Activated T-cell treated with anti-CD3 and anti-CD28 coated beads, Interleukin-2, amount 50 U/mL, for 4 hours (primary cell): ENCODE measurements at regions not wholly inside any gene's neighbourhood (a gene's known extent, or its start where the extent isn't known, plus 50 kb on each side); places are given as distances from the start of the nearest gene placed in this dataset.
"Not testable (repeated sequence)": the region's sequence is repeated elsewhere in the genome, so short reads cannot be mapped to it uniquely, and the experiment has no call there.

Experiments used
- ATAC-seq, 2 donors: fragments of 200-7000 bp; cut with Tn5 transposase; one replicate each; pipeline ENCODE4 v1.10.0; 2021
- DNase-seq: peaks from one replicate; pipeline ENCODE4 v3.0.0-alpha.2; 2020
- H3K27me3 Mint-ChIP-seq: one replicate; pipeline ENCODE4 v1.8.0; 2021; ENCODE audit warnings: low read depth, mixed read lengths
- H3K36me3 Mint-ChIP-seq: one replicate; pipeline ENCODE4 v1.8.0; 2022; ENCODE audit warnings: mixed read lengths; ENCODE audit not compliant: insufficient read depth
- H3K4me1 Mint-ChIP-seq: one replicate; pipeline ENCODE4 v1.8.0; 2021; ENCODE audit warnings: low read depth, mixed read lengths
- H3K4me3 Mint-ChIP-seq: one replicate; pipeline ENCODE4 v1.8.0; 2021; ENCODE audit warnings: mild to moderate bottlenecking, moderate library complexity, mixed read lengths
- H3K9me3 Mint-ChIP-seq: one replicate; pipeline ENCODE4 v1.8.0; 2021; ENCODE audit warnings: mixed read lengths

DNA sequence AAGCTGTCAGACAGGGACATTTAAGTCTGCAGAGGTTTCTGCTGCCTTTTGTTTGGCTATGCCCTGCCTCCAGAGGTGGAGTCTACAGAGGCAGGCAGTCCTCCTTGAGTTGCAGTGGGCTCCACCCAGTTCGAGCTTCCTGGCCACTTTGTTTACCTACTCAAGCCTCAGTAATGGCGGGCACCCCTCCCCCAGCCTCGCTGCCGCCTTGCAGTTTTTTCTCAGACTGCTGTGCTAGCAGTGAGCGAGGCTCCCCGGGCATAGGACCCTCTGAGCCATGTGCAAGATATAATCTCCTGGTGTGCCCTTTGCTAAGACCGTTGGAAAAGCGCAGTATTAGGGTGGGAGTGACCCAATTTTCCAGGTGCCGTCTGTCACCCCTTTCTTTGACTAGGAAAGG is 2223.8 kb upstream of the RAG2 start:
- not testable (repeated sequence) for H3K36me3 Mint-ChIP-seq, H3K4me1 Mint-ChIP-seq, ATAC-seq, H3K27me3 Mint-ChIP-seq, H3K4me3 Mint-ChIP-seq, DNase-seq
- H3K9me3 Mint-ChIP-seq = peaks cover 36% of the 10 kb centered on the region

DNA sequence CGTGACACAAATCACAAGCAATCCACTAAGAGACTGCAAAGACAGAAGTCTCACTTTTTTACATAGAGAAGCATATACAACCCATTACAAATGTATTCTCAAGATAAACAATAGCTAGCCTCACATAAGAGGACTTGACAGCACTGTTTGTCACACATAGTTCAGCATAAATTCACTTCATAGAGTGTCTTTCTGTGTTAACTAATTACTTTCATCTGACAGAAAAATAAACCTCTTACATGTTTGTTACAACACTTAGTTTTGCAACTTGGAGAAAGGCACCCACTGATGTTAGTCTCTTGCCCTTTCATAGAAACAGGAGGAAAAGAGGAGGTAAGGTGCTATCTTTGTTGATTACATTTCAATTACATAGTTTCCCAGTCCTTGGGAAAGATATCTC is 2221.9 kb upstream of the RAG2 start:
- no peaks in the 10 kb centered on the region for H3K27me3 Mint-ChIP-seq
- no peak overlapping the region for H3K4me3 Mint-ChIP-seq
- H3K9me3 Mint-ChIP-seq = peaks cover 26% of the 10 kb centered on the region
- H3K36me3 Mint-ChIP-seq = no peaks in the 10 kb centered on the region
- ATAC-seq (no peak), DNase-seq (no peak)
- H3K4me1 Mint-ChIP-seq = no peaks in the 10 kb centered on the region

DNA sequence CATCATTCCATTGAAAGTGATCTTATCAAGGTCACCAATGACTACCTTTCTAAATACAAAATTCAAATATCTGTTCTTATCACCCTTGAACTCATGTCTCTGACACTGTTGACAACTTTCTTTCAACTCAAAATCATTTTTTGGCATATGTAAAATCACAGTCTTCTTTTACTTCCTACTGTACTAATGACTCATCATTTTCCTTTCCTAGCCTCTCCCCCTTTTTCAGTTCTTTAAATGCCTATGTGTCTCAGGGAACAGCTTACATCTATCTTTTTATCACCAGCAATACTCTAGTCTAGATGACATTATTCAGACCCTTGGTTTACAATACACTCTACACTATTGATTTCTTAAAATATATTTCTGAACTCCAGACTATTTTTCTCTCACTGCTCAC is 2220.7 kb upstream of the RAG2 start:
- no peaks in the 10 kb centered on the region for H3K36me3 Mint-ChIP-seq
- no peak for DNase-seq
- no peaks in the 10 kb centered on the region for H3K27me3 Mint-ChIP-seq
- H3K9me3 Mint-ChIP-seq = peaks cover 19% of the 10 kb centered on the region
- no peak overlapping the region for H3K4me3 Mint-ChIP-seq
- no peak for ATAC-seq
- H3K4me1 Mint-ChIP-seq = no peaks in the 10 kb centered on the region

DNA sequence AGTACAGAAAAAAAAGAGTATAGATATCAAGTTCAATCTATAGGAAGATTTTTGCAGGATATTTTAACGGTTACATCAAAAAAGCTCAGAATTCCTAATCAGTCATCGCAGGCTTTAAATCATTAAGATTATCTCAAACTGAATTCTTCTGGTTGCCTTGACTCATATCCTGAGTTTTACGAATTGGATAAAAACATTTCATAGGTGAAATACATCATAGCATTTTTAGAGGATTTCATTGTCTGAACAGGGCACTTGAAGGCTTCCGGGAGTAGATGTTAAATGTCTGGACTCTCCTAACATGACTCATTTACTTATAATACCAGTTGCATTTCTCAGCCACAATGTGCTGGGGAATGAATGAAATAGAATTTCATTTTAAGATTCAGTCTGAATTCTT is 2216.6 kb upstream of the RAG2 start:
- no peak for ATAC-seq
- no peaks in the 10 kb centered on the region for H3K27me3 Mint-ChIP-seq

DNA sequence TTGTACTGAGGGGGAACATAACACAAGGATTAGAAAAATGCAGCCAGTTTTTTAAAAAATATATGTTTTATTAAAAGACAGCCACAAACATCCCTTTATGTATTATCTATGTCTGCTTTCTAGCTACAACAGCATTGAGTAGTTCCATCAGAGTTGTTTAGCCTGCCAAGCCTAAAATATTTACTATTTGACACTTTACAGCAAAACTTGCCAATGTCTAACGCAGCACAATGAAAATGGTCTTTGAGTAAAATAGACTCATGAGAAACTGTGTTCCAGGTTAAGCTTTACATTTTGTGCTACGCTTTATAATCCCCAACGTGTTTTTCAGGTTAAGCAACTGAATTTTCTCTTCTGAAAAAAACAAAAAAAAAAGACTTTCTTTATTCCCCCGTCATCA is 2211.5 kb upstream of the RAG2 start:
- ATAC-seq (no peak), DNase-seq (no peak)
- Mint-ChIP-seq H3K27me3 (no peaks in the 10 kb centered on the region), H3K36me3 (no peaks in the 10 kb centered on the region), H3K4me3 (no peak overlapping the region), H3K4me1 (no peaks in the 10 kb centered on the region), H3K9me3 (peaks cover 13% of the 10 kb centered on the region)

More for the DNA sequence above, 2216.6 kb upstream of the RAG2 start:
- no peak overlapping the region for H3K4me3 Mint-ChIP-seq
- peaks cover 19% of the 10 kb centered on the region for H3K9me3 Mint-ChIP-seq
- no peaks in the 10 kb centered on the region for H3K36me3 Mint-ChIP-seq
- DNase-seq = no peak
- H3K4me1 Mint-ChIP-seq = no peaks in the 10 kb centered on the region

DNA sequence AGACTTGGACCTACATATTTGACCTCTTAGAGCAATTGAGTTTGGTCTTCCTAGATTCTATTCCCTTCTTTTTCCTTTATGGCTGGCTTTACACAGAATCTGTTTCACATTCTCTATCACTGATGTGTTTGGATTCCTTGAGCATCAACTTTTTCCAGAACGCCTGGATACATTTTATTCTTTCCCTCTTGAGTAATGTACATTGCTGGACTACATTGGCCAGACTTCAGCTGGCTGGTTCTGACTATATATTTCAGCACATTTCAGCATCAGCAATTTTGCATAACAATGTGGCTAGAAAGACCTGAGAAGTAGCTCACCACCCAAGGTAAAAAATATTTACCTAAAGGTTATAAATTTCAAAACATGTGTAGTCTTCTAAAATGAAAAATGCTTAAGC is 2198.2 kb upstream of the RAG2 start:
- no peaks in the 10 kb centered on the region for H3K9me3 Mint-ChIP-seq
- no peak for DNase-seq
- no peaks in the 10 kb centered on the region for H3K27me3 Mint-ChIP-seq

DNA sequence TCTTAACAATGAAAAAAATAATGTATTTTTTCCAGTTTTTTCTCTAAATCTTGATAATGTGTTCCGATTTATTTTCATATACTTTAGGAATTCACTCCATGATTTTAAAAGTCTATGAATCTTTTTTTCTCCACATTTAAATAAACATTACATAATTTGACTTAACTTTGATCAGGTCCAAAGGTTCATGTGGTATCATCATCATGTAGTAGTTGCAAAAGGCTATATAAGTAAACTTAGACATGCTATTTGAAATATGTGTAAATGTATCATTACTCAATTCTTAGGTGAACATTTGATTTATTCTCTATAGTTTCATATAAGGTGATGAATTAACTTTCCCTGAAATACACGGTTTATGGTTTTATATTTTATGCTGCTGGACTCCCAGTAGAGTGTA is 2197.0 kb upstream of the RAG2 start:
- no peaks in the 10 kb centered on the region for H3K4me1 Mint-ChIP-seq
- no peak overlapping the region for H3K4me3 Mint-ChIP-seq
- ATAC-seq (no peak), DNase-seq (no peak)
- H3K36me3 Mint-ChIP-seq = no peaks in the 10 kb centered on the region
- no peaks in the 10 kb centered on the region for H3K9me3 Mint-ChIP-seq
- no peaks in the 10 kb centered on the region for H3K27me3 Mint-ChIP-seq

More for the DNA sequence above, 2198.2 kb upstream of the RAG2 start:
- H3K36me3 Mint-ChIP-seq = no peaks in the 10 kb centered on the region
- no peaks in the 10 kb centered on the region for H3K4me1 Mint-ChIP-seq
- no peak overlapping the region for H3K4me3 Mint-ChIP-seq
- no peak for ATAC-seq

DNA sequence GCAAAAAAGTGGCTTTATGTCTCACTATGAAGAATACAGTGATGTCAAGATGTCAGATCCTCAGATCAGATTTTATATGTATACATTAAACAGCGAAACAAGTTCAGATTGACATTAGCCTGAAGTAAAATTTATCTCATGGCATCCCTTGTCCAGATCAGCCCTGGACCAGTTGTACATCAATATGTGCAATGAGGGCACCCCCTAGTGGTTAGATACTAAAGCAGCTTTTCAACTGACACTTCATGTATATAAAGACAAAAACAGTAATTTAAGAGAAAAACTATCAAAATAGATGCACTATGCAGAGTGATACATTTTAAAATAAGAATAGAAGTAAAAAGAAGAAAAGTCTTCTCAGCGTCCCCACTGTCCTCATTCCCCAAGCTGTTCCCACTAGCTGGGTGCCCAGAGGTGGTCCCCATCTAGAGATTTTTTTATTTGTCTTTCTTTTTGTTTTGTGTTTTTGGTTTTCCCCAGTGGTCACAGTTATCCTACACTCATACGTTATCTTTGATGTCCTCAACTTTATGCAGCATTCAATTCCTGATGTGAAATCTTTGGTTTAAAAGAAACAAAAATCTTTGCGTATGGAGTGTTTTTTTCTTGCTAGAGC is 2193.4 kb upstream of the RAG2 start:
- H3K4me1 Mint-ChIP-seq = no peaks in the 10 kb centered on the region
- H3K36me3 Mint-ChIP-seq = no peaks in the 10 kb centered on the region
- ATAC-seq = no peak
- DNase-seq = no peak
- H3K4me3 Mint-ChIP-seq = no peak overlapping the region
- no peaks in the 10 kb centered on the region for H3K9me3 Mint-ChIP-seq
- no peaks in the 10 kb centered on the region for H3K27me3 Mint-ChIP-seq

DNA sequence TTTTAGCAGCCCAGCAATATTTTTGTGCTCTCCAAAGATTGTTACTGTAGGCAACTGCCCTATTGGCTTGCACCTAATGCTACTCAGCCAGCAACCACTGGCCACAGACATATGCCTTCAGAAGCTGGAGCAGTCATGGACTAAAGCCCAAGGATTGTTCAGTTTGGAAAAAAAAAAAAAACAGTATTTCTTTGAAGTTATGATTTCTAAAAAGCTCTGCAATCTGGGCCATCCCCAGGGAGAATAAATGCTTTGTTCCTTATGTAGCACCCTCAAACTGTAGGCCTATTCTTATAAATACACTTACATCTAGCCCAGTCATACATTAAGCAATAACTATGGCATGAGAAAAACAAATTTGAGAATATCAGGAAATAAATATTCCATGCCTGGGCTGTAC is 2190.5 kb upstream of the RAG2 start:
- DNase-seq (no peak), ATAC-seq (no peak)
- Mint-ChIP-seq H3K4me1 (no peaks in the 10 kb centered on the region), H3K27me3 (no peaks in the 10 kb centered on the region), H3K4me3 (no peak overlapping the region), H3K9me3 (no peaks in the 10 kb centered on the region), H3K36me3 (no peaks in the 10 kb centered on the region)

DNA sequence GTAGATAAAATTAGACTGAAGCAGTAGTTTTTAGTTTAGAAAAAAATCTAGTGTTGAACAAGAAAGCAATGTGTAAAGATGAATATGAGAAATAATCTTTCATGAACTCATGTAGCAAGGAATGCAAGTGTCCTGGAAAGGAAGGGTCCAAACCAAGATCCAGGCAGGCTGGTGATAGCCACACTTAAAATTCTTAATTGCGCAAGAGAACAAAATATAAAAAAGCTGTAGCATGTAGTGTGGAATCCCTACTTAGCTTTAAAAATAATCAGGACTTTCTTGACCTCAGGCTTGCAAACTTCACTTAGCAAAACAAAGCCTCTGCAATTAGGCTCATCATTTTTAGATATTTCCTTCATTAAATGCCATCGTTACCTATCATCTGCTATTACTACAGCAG is 2186.1 kb upstream of the RAG2 start:
- DNase-seq = no peak
- no peaks in the 10 kb centered on the region for H3K27me3 Mint-ChIP-seq
- ATAC-seq = no peak
- no peak overlapping the region for H3K4me3 Mint-ChIP-seq
- H3K36me3 Mint-ChIP-seq = no peaks in the 10 kb centered on the region
- H3K4me1 Mint-ChIP-seq = no peaks in the 10 kb centered on the region
- peaks cover 5% of the 10 kb centered on the region for H3K9me3 Mint-ChIP-seq

DNA sequence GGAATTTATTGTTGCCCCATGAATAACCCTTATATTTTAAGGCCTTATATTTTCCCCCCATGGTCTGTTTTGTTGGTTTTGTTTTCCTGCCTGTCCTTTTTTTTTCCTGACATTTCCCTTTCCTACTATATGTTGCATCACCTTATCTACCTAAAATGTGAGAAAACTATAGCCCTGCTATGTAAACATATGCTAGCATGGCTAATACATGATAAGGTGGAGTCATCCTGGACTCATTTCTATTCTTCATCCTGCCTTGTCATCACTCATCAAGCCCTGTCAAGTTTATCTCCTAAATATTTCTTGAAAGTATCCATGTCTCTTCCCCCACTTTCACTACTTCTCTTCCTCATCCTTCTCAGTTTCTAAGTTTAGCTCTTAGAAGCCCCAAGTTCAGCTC is 2168.8 kb upstream of the RAG2 start:
- Mint-ChIP-seq H3K4me1 (no peaks in the 10 kb centered on the region), H3K9me3 (peaks cover 16% of the 10 kb centered on the region), H3K27me3 (no peaks in the 10 kb centered on the region), H3K4me3 (no peak overlapping the region), H3K36me3 (no peaks in the 10 kb centered on the region)
- ATAC-seq = no peak
- DNase-seq = no peak

DNA sequence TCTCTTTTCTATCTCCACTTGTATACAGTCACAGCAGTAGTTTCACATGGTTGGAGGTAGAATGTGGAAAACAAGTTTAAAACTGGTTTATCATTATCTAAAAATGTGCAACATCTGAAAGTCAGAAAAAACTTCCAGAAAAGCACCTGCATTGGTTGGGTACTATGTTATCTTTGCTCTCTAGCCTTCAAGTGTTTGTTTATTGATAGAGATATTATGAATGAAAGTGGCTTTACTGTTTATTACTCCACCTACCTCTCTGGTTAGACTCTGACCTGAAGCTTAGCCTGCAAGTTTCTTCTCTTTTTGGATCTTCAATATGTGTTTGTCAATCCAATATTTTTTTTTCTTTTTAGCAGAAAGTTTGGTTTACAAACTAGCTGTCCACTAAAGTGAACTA is 2161.4 kb upstream of the RAG2 start:
- DNase-seq (no peak), ATAC-seq (no peak)
- no peaks in the 10 kb centered on the region for H3K27me3 Mint-ChIP-seq
- H3K9me3 Mint-ChIP-seq = peaks cover 5% of the 10 kb centered on the region
- H3K4me3 Mint-ChIP-seq = no peak overlapping the region
- no peaks in the 10 kb centered on the region for H3K4me1 Mint-ChIP-seq
- H3K36me3 Mint-ChIP-seq = no peaks in the 10 kb centered on the region

DNA sequence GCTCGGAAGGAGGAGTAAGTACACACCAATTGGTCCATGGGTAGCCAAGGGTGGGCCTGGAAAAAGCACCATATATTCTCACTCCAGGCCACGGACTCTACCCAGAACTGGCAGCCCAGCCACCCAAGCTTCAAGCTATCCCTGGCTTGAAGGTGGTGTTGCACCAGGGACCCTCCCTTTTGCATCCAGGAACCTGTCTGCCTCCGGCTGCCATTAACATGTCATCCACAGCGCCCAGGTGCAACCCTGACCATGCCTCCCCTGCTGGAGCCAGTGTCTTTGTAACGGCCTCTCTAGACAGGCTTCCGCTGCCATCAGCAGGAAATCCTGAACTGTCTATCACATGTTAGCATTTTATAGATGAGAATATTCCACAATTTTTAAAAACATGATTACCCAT is 2158.5 kb upstream of the RAG2 start:
- peaks cover 8% of the 10 kb centered on the region for H3K9me3 Mint-ChIP-seq
- H3K27me3 Mint-ChIP-seq = no peaks in the 10 kb centered on the region
- no peak for ATAC-seq
- DNase-seq = no peak
- H3K4me3 Mint-ChIP-seq = no peak overlapping the region
- no peaks in the 10 kb centered on the region for H3K4me1 Mint-ChIP-seq
- H3K36me3 Mint-ChIP-seq = no peaks in the 10 kb centered on the region

DNA sequence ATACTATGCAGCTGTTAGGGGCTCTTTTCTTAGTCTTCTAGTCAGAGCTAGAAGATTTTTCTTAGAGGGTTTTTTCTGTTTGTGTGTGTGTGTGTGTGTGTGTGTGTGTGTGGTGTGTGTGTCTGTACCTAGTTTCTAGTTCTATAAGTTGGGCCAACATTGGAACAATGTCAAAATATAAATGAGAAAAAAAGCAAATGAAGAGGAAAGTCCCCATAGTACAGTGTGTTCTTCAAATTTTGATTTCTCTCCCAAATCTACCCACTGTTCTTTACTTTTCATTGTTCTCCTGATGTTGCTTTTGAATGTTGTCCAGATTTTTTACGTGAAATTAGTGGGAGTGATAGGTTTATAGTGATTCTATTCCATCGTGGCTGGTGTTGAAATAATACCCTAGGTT is 2153.4 kb upstream of the RAG2 start:
- H3K4me1 Mint-ChIP-seq = no peaks in the 10 kb centered on the region
- no peaks in the 10 kb centered on the region for H3K36me3 Mint-ChIP-seq
- ATAC-seq (no peak), DNase-seq (no peak)
- H3K27me3 Mint-ChIP-seq = no peaks in the 10 kb centered on the region
- H3K9me3 Mint-ChIP-seq = peaks cover 12% of the 10 kb centered on the region
- H3K4me3 Mint-ChIP-seq = no peak overlapping the region

DNA sequence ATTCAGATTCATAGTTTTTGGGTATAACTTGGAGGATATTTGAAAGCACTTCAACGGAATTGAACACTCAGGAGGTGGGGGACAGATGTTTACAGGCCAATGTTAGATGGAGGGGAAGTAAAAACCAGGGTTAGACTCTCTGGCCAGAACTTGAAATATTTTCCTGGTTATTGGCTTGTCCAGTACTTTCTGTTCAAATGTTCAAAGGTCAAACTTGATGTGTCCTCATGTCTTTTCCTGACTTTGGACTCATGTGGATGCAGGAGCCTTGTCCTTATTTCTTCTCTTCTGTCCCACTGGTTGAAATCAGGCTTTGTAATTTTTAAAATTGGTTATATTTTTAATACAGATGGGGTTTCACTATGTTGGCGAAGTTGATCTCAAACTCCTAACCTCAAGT is 2148.5 kb upstream of the RAG2 start:
- not testable (repeated sequence) for H3K4me3 Mint-ChIP-seq, H3K27me3 Mint-ChIP-seq, H3K4me1 Mint-ChIP-seq, H3K36me3 Mint-ChIP-seq, DNase-seq, ATAC-seq
- H3K9me3 Mint-ChIP-seq = peaks cover 10% of the 10 kb centered on the region

DNA sequence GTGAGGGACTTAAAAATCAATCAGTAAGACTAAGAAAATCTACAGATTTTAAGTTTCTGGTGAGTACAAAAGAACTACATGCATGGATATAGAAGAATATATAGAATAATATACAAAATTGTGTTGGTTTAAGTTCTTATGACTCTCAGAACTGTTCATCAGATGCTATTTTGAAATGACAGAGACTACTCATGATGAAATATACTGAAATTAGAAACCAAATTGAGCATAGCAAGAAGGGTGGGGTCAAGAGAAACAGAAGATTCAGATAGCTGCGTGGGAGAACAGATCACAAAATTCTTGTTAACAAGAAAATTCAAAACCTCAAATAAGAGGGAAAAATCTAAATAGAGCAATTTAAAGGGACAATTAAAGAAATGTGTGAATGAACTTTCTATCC is 2125.3 kb upstream of the RAG2 start:
- Mint-ChIP-seq H3K36me3 (no peaks in the 10 kb centered on the region), H3K9me3 (peaks cover 6% of the 10 kb centered on the region), H3K4me1 (no peaks in the 10 kb centered on the region), H3K27me3 (no peaks in the 10 kb centered on the region), H3K4me3 (no peak overlapping the region)
- DNase-seq (no peak), ATAC-seq (no peak)
